ENCODE measurements at regions not wholly inside any gene's neighbourhood (a gene's known extent, or its start where the extent isn't known, plus 50 kb on each side); places are given as distances from the start of the nearest gene placed in this dataset.

- no peak for DNase-seq (ENCODE audit: low read depth)
Measured at GRCh38 chr11:92533657-92534335, 309.2 kb downstream of the FAT3 start.

- no peak for DNase-seq (ENCODE audit: low read depth)
Measured at GRCh38 chr11:92536883-92537282, 312.3 kb downstream of the FAT3 start.

- no peak for DNase-seq (ENCODE audit: low read depth)
Measured at GRCh38 chr11:92540096-92540495, 315.5 kb downstream of the FAT3 start.

GRCh38 chr11:92545906-92546471 lies 321.4 kb downstream of the FAT3 start:
- no peak for DNase-seq (ENCODE audit: low read depth)

GRCh38 chr11:92546603-92547002 lies 322.0 kb downstream of the FAT3 start:
- DNase-seq (ENCODE audit: low read depth) = no peak

- no peak for DNase-seq (ENCODE audit: low read depth)
Measured at GRCh38 chr11:92550411-92550810, 325.8 kb downstream of the FAT3 start.

GRCh38 chr11:92550871-92551270 lies 326.3 kb downstream of the FAT3 start:
- DNase-seq (ENCODE audit: low read depth) = no peak

- peak; percentile 4 for DNase-seq (ENCODE audit: low read depth)
Measured at GRCh38 chr11:92552942-92553341, 328.3 kb downstream of the FAT3 start.

- no peak for DNase-seq (ENCODE audit: low read depth)
Measured at GRCh38 chr11:92554688-92555087, 330.1 kb downstream of the FAT3 start.

GRCh38 chr11:92556431-92556830 lies 331.8 kb downstream of the FAT3 start:
- peak; percentile 35 for DNase-seq (ENCODE audit: low read depth)

- DNase-seq (ENCODE audit: low read depth) = no peak
Measured at GRCh38 chr11:92557879-92558278, 333.3 kb downstream of the FAT3 start.

GRCh38 chr11:92558323-92558722 lies 333.7 kb downstream of the FAT3 start:
- DNase-seq (ENCODE audit: low read depth) = no peak

GRCh38 chr11:92569726-92570125 lies 345.1 kb downstream of the FAT3 start:
- no peak for DNase-seq (ENCODE audit: low read depth)

GRCh38 chr11:92572559-92572958 lies 347.9 kb downstream of the FAT3 start:
- no peak for DNase-seq (ENCODE audit: low read depth)

- no peak for DNase-seq (ENCODE audit: low read depth)
Measured at GRCh38 chr11:92576315-92576714, 351.7 kb downstream of the FAT3 start.

GRCh38 chr11:92580908-92581307 lies 356.3 kb downstream of the FAT3 start:
- DNase-seq (ENCODE audit: low read depth) = no peak

GRCh38 chr11:92588393-92588792 lies 363.8 kb downstream of the FAT3 start:
- no peak for DNase-seq (ENCODE audit: low read depth)

GRCh38 chr11:92589512-92589911 lies 364.9 kb downstream of the FAT3 start:
- no peak for DNase-seq (ENCODE audit: low read depth)

GRCh38 chr11:92591521-92591920 lies 366.9 kb downstream of the FAT3 start:
- no peak for DNase-seq (ENCODE audit: low read depth)

- peak; percentile 71 for DNase-seq (ENCODE audit: low read depth)
Measured at GRCh38 chr11:92594251-92594650, 369.6 kb downstream of the FAT3 start.

- DNase-seq (ENCODE audit: low read depth) = no peak
Measured at GRCh38 chr11:92595052-92595451, 370.4 kb downstream of the FAT3 start.

GRCh38 chr11:92596596-92597317 lies 372.1 kb downstream of the FAT3 start:
- DNase-seq (ENCODE audit: low read depth) = peak; percentile 67

GRCh38 chr11:92601048-92601447 lies 368.4 kb upstream of the MTNR1B start:
- DNase-seq (ENCODE audit: low read depth) = no peak

Measured in renal cortical epithelial cell (primary cell).